Esophagus muscularis mucosa (tissue), 4 donors: ENCODE measurements at regions not wholly inside any gene's neighbourhood (a gene's known extent, or its start where the extent isn't known, plus 50 kb on each side); places are given as distances from the start of the nearest gene placed in this dataset.
"Not testable (repeated sequence)": the region's sequence is repeated elsewhere in the genome, so short reads cannot be mapped to it uniquely, and the experiment has no call there.

Source experiments
- DNase-seq: peaks from one replicate; pipeline ENCODE4 v3.0.0-alpha.2; 2017; ENCODE audit errors: extremely low spot score
- H3K27ac ChIP-seq, 4 donors: fragments of 200-600 bp; sonication (generic); replicated peaks in 1 of 4; 1 replicate in 3 of 4; 2 replicates in 1 of 4; pipeline ENCODE4 v1.5.1; 2016 to 2019; ENCODE audit warnings: mild to moderate bottlenecking in 1 of 4
- H3K27me3 ChIP-seq, 4 donors: fragments of 200-600 bp; sonication (generic); one replicate each; pipeline versions ENCODE4 v1.5.1 to v1.6.0; 2016 to 2019
- H3K36me3 ChIP-seq, 4 donors: fragments of 200-600 bp; sonication (generic); one replicate each; pipeline ENCODE4 v1.5.1; 2016 to 2019
- H3K4me1 ChIP-seq, 4 donors: fragments of 200-600 bp; sonication (generic); one replicate each; pipeline ENCODE4 v1.5.1; 2016 to 2019
- H3K4me3 ChIP-seq, 4 donors: fragments of 200-600 bp; sonication (generic); 1 replicate in 2 of 4; 2 replicates in 2 of 4; pipeline ENCODE4 v1.5.1; 2016 to 2019; ENCODE audit warnings: mild to moderate bottlenecking in 4 of 4, moderate library complexity in 1 of 4
- H3K9me3 ChIP-seq, 4 donors: fragments of 200-600 bp; sonication (generic); 1 replicate in 3 of 4; 2 replicates in 1 of 4; pipeline ENCODE4 v1.5.1; 2016 to 2019
- CTCF ChIP-seq, 3 experiments: fragments of 200-600 bp in 2 of 3; fragments of 450-650 bp in 1 of 3; sonication (generic) in 2 of 3; IDR thresholded peaks; one replicate each; pipeline ENCODE4 v1.5.1; 2017 to 2019; ENCODE audit warnings: antibody characterized with exemption in 3 of 3, mild to moderate bottlenecking in 2 of 3, moderate library complexity in 1 of 3
- EP300 ChIP-seq: sonication (generic); formaldehyde crosslinking; IDR thresholded peaks from one replicate; pipeline ENCODE4 v1.6.1; 2017; ENCODE audit warnings: antibody characterized with exemption
- POLR2A ChIP-seq: fragments of 450-650 bp; IDR thresholded peaks from one replicate; pipeline ENCODE4 v1.6.1; 2017; ENCODE audit warnings: antibody characterized with exemption, moderate library complexity, mild to moderate bottlenecking, low read depth
- POLR2AphosphoS5 ChIP-seq, 2 donors: sonication (generic); formaldehyde crosslinking; IDR thresholded peaks; one replicate each; pipeline ENCODE4 v1.6.1; 2017; ENCODE audit warnings: antibody characterized with exemption in 2 of 2
- WGBS: methylation state at CpG from one replicate; pipeline ENCODE4 v1.1.5; 2018; 5-methylcytosine and 5-hydroxymethylcytosine counted together
- intact Hi-C: fragments of 100-400 bp; cut with DNase I; formaldehyde crosslinking; loops from one replicate; pipeline ENCODE4 v1.15.1; 2023

DNA sequence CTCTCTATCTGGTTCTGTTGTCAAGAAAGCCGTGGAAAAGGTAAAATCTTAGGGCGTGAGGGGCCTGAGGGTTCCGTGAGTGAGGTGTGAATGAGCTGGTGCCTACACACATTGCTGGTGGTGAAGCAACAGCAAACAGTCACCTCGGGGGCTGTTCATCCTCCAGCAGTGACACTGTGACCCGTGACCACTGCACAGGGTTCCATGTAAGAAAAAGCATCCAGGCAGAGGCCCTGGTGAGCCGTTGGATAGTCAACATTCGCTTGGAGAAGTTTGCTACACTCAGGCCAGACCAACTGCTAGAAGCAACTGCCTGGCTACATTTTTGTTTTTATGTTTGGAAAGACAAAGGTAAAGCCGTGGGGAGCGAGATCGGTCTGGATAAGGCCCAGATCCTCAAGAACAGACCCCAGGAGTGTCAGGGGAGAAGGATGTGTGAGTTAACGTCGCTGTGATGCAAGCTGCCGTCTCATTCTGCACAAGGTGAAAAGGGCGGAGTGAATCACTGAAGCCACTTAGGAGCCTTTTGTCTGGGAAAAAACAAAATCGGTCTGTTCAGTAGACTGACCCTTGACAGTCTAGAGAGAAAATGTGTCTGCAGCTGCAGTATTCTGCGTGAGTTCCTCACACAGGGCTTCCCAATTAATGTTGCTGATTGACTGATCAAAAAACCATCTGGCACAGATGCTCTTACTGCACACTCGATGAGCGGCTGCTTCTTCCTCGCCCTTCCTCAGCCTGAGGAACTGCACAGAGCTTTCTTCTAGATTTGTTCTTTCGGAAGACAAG is 404.0 kb downstream of the SMOC2 start:
- WGBS, result 84% methylated on average over 20 of the region's 20 CpGs
- no peak for TF ChIP-seq CTCF (IDR thresholded peaks at IDR 0.05)
- TF ChIP-seq POLR2AphosphoS5 (IDR thresholded peaks at IDR 0.05), result no peak
- TF ChIP-seq EP300, result no peak
- TF ChIP-seq POLR2A, result no peak
- DNase-seq, result no peak
- Histone ChIP-seq H3K4me1 (no peaks in the 10 kb centered on the region), H3K4me3 (no peak overlapping the region), H3K27ac (no peak overlapping the region), H3K9me3 (no peaks in the 10 kb centered on the region), H3K27me3 (no peaks in the 10 kb centered on the region), H3K36me3 (no peaks in the 10 kb centered on the region)
- intact Hi-C loops, result no loop called here

DNA sequence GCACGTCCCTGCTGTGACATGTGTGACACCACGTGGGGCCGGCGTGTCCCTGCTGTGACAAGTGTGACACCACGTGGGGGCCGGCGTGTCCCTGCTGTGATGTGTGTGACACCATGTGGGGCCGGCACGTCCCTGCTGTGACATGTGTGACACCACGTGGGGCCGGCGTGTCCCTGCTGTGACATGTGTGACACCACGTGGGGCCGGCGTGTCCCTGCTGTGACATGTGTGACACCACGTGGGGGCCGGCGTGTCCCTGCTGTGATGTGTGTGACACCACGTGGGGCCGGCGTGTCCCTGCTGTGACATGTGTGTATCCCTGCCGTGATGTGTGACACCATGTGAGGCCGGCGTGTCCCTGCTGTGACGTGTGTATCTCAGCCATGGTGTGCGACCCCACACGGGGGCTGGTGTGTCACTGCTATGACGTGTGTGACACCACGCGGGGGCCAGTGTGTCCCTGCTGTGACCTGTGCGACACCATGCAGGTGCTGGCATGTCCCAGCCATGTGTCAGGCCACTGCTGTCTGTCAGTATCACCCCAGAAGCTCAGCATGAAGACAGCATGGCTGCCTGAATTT is 401.7 kb downstream of the SMOC2 start:
- H3K27me3 ChIP-seq, H3K4me3 ChIP-seq, H3K9me3 ChIP-seq, DNase-seq, H3K36me3 ChIP-seq, intact Hi-C loops, H3K4me1 ChIP-seq, H3K27ac ChIP-seq: not testable (repeated sequence)
- WGBS, result 100% methylated on average over 1 of the region's 31 CpGs

DNA sequence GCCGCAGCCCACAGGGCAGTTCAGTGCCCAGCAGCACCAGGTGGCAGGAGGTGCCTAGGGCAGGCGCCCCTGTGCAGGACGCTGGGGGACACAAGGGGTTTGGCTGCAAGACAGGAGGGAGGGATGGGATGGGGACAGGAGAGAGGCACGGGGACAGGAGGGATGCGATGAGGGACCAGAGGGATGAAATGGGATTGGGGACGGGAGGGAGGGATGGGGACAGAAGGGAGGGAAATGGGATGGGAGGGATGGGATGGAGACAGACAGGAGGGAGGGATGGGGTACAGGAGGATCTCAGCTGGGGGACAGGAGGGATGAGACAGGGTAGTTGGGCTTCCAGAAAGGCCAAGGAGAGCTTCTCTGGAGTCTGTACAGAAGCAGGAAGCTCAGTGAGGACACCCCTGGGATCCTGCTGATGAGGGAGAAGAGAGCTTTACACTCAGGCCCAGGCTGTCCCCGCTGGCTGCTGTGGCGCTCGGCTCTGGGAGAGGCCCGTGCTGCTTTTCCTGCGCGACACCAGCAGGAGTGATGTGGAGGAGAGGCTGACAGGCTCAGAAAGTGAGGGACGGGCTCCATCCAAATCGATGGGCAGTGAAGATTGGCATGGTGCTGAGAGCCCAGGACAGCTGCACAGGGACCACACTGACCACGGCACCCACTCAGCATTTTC is 400.8 kb downstream of the SMOC2 start:
- Histone ChIP-seq H3K4me1 (no peaks in the 10 kb centered on the region), H3K4me3 (no peak overlapping the region), H3K27me3 (peaks cover 0 to 5% (median 0%) of the 10 kb centered on the region in 4 donors), H3K36me3 (no peaks in the 10 kb centered on the region), H3K9me3 (no peaks in the 10 kb centered on the region), H3K27ac (no peak overlapping the region)
- WGBS, result 80% methylated on average over 15 of the region's 15 CpGs
- intact Hi-C loops, result no loop called here
- no peak for DNase-seq
- TF ChIP-seq POLR2A (no peak), CTCF (IDR thresholded peaks at IDR 0.05) (no peak), POLR2AphosphoS5 (IDR thresholded peaks at IDR 0.05) (no peak), EP300 (no peak)

DNA sequence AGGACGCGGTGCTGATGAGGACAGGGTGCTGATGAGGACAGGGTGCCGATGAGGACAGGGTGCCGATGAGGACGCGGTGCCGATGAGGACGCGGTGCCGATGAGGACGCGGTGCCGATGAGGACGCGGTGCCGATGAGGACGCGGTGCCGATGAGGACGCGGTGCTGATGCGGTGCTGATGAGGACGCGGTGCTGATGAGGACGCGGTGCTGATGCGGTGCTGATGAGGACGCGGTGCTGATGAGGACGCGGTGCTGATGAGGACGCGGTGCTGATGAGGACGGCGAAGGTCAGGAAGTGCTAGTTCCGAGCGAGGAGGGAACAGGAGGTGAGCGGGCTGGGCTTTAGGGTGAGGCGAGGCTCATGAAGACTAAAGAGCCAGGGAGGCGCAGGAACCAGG is 399.9 kb downstream of the SMOC2 start:
- H3K27ac ChIP-seq, H3K27me3 ChIP-seq, H3K9me3 ChIP-seq, DNase-seq, H3K4me3 ChIP-seq, H3K36me3 ChIP-seq, H3K4me1 ChIP-seq, intact Hi-C loops: not testable (repeated sequence)
- 92% methylated on average over 31 of the region's 40 CpGs for WGBS

DNA sequence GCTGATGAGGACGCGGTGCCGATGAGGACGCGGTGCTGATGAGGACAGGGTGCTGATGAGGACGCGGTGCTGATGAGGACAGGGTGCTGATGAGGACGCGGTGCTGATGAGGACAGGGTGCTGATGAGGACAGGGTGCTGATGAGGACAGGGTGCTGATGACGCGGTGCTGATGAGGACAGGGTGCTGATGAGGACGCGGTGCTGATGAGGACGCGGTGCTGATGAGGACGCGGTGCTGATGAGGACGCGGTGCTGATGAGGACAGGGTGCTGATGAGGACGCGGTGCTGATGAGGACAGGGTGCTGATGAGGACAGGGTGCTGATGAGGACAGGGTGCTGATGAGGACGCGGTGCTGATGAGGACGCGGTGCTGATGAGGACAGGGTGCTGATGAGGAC is 399.3 kb downstream of the SMOC2 start:
- H3K27me3 ChIP-seq, H3K4me1 ChIP-seq, H3K4me3 ChIP-seq, H3K9me3 ChIP-seq, H3K27ac ChIP-seq, H3K36me3 ChIP-seq, intact Hi-C loops, DNase-seq: not testable (repeated sequence)
- WGBS, result 76% methylated on average over 5 of the region's 25 CpGs

DNA sequence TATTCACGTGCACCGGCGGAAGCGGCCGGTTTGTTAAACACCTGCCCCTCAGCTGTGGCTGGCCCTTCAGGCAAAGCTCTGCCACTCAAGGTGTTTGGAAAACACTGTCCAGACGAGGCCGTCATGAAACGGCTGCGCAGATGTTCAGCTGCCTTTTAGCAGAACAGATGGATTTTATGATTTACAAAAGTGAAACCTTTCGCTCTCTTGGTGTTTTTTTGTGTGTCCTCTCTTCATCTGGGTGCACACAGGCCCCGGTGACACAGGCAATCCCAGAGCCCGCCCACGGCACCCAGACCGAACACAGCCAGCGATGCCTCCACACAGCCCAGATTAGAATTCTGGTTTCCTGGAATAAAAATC is 397.0 kb downstream of the SMOC2 start:
- H3K36me3 ChIP-seq, result no peaks in the 10 kb centered on the region
- intact Hi-C loops, result no loop called here
- no peak overlapping the region for H3K27ac ChIP-seq
- H3K4me3 ChIP-seq, result no peak overlapping the region
- H3K9me3 ChIP-seq, result no peaks in the 10 kb centered on the region
- H3K27me3 ChIP-seq, result peaks cover 0 to 5% (median 0%) of the 10 kb centered on the region in 4 donors
- TF ChIP-seq EP300 (no peak), POLR2A (no peak), POLR2AphosphoS5 (IDR thresholded peaks at IDR 0.05) (no peak), CTCF (IDR thresholded peaks at IDR 0.05) (no peak)
- DNase-seq, result no peak
- H3K4me1 ChIP-seq, result no peaks in the 10 kb centered on the region
- WGBS, result 70% methylated on average over 15 of the region's 15 CpGs
